ENCODE measurements at regions not wholly inside any gene's neighbourhood (a gene's known extent, or its start where the extent isn't known, plus 50 kb on each side); places are given as distances from the start of the nearest gene placed in this dataset.
"Not testable (repeated sequence)": the region's sequence is repeated elsewhere in the genome, so short reads cannot be mapped to it uniquely, and the experiment has no call there.

GRCh38 chr16:29578898-29579297 is 72.7 kb upstream of the NPIPB12 start:
- not testable (repeated sequence) for DNase-seq (ENCODE audit: low read depth in 2 of 2)

GRCh38 chr16:29581764-29582163 is 75.6 kb upstream of the NPIPB12 start:
- DNase-seq (ENCODE audit: low read depth in 2 of 2) = not testable (repeated sequence)

GRCh38 chr16:29591919-29592318 is 71.1 kb upstream of the SPN start:
- not testable (repeated sequence) for DNase-seq (ENCODE audit: low read depth in 2 of 2)

DNA sequence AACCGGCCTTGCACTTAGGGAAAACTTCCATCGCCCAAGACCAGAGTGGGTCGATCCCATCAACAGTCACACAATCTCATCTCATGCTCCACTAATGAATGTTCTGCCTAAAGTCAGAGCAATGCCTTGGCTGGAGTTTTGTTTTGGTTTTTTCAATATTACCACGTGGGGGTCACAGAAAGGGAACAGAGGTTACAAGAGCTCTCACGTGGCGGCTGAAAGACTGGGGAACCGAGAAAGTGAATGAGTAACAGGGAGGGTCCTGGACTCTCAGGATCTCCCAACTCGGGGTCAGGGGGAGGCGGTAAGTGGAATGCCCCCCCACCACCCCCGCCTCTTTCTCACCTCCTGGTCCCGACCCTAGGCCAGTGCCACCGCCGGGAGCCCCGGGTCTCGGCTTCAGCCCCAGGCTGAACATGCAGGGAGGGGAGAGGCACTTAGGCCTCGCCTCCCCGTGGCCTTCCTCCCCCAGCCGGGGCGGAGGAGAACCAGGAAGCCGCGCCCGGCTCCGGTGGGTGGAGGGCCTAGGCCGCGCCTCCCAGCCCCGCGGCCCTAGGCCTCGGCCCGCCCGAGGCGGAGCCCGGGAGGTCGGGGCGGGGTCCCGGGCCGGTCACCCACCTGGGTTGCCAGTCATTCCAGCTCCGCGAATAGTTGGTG is 68.7 kb upstream of the SPN start:
- DNase-seq (ENCODE audit: low read depth in 2 of 2) = not testable (repeated sequence)

DNA sequence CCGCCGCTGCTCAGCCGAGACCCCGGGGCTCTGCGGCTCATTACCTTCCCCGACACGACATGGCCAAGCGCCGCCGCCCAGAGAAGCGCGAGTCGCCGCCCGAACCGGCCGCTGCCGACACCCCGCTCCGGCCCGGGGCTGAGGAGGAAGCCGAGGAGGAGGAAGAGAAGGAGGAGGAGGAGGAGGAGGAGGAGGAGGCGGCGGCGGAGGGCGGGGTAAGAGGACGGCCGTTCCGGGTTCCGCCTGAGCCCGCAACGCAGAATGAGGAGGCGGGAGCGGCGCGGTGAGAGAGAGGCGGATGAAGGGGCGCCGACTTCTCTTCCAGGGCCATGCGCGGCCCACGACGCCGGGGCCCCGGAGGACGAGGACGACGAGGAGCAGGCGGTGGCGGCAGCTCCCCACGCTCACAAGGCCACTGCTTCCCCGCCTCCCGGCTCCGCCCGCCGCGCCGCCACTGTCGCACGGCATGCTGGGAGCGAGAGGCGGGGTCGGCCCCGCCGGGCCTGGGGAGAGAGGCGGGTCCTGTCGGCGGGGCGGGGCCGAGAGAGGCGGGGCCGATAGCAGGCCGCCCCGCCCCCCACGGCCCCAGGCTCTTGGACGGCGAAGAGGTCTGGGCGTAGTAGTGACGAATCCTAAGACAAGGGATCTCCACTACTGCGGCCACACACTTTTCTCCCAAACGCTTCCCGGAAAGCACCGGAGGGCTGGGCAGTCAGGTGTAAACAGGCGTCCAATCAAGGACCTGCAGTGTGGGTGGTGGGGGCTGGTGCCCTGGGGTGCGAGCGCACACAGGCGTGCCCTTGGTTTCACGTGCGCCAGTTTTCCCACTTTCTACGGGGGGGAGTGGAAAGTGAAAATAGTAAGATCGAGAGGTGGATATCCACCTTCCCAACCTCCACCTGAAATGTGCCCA is 67.9 kb upstream of the SPN start:
- peak; percentile 78 to 82 for DNase-seq (ENCODE audit: low read depth in 2 of 2)

DNA sequence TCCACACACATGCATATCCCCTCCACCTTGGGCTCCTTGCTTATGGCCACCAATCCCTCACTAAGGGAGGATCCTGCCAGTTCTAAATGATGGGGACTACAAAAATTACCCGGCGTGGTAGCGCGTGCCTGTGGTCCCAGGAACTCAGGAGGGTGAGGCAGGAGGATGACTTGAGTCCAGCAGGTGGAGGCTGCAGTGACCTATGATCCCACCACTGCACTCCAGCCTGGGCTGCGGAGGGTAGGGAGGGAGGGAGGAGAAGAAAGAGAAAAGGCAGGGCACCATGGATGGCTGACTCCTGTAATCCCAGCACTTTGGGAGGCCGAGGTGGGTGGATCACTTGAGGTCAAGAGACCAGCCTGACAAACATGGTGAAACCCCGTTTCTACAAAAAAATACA is 66.0 kb upstream of the SPN start:
- not testable (repeated sequence) for DNase-seq (ENCODE audit: low read depth in 2 of 2)

GRCh38 chr16:29600111-29601000 is 62.7 kb upstream of the SPN start:
- DNase-seq (ENCODE audit: low read depth in 2 of 2) = not testable (repeated sequence)

DNA sequence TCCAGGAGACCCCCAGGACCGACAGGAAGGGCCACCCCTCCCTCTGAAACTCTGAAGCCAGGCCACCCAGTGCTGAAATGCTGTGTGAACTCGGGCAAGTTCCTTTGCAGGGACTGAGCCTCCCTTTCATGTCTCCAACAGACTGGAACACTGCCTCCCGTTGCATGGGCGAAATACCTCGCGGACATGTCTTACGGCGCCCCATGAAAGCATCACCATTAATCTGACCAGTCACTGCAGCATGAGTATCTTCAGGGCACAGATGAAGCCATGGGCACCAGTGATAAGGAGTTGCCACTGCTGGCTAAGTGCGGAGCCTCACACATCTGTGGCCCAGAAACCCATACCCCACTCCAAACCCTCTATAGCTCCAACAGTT is 60.8 kb upstream of the SPN start:
- not testable (repeated sequence) for DNase-seq (ENCODE audit: low read depth in 2 of 2)

DNA sequence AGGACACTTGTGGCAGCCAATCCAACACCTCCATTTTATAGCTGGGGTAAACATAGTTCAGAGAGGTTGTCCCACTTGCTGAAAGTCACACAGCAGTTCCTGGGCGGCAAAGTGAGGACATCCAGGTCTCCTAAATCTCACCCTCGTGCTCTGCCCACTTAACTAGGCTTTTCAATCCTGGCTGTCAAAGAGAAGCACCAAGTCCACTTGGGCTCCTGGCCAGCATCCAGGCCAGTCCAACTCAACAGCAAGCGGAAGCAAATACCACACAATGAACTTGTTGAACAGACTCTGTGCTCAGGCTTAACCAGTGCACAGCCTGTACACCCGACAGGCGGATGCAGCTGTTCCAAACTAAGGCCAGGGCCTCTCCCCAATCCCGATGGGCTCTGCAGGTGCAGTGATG is 60.4 kb upstream of the SPN start:
- not testable (repeated sequence) for DNase-seq (ENCODE audit: low read depth in 2 of 2)

GRCh38 chr16:29604631-29605549 is 58.2 kb upstream of the SPN start:
- DNase-seq (ENCODE audit: low read depth in 2 of 2) = not testable (repeated sequence)

GRCh38 chr16:29605593-29606205 is 57.3 kb upstream of the SPN start:
- DNase-seq (ENCODE audit: low read depth in 2 of 2) = not testable (repeated sequence)

DNA sequence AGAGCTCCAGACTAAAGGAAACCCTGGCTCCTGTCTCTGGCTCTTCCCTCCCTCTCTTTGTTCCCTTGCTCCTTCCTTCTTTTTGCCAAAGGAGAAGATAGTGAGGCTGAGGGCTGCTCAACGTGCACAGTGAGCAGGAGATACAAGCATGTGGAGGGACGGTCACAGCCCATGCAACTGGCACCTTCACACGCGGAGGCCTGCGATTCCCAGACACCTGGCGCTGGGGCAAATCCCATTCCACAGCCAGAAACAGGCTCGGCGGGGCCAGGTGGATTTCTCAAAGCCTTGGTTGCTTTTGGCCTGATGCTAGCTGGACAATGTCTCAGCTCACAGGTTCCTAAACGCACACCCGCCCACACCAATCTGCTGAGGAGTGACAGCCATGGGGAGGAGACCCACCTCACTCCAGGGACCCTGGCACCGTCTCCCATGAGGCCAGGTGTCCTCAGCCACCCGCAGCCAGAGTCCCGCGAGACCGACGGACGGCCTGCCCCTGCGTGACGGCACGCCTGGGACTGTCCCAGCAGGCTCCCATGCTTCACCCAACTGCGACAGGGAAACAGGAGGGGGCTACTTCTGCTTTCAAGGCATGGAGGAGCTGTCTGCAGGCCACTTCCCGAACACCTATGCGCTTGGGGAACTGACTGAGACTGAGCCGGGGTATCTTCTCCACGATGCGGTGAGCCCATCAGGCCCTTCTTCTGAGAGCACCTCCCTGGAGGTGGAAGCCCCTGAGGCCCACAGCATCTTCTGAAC is 56.2 kb upstream of the SPN start:
- DNase-seq (ENCODE audit: low read depth in 2 of 2) = not testable (repeated sequence)

DNA sequence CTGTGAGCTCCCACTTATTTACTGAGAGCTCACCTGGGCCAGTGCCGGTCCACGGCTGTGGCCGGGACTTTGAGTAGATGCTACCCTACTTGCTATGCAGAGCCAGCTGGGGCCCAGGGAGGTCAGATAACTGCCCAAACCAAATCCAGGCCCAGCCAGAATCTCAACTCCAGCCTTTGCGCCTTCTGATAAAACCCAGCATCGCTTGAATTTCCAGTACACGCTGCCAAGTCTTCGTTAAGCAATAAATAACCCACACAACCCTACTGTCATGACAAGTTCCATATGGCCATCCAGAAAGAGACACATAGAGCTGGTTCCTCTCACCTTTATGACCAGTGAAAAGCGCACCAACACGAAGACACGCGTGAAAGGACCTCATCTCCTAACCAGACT is 55.6 kb upstream of the SPN start:
- DNase-seq (ENCODE audit: low read depth in 2 of 2) = not testable (repeated sequence)

DNA sequence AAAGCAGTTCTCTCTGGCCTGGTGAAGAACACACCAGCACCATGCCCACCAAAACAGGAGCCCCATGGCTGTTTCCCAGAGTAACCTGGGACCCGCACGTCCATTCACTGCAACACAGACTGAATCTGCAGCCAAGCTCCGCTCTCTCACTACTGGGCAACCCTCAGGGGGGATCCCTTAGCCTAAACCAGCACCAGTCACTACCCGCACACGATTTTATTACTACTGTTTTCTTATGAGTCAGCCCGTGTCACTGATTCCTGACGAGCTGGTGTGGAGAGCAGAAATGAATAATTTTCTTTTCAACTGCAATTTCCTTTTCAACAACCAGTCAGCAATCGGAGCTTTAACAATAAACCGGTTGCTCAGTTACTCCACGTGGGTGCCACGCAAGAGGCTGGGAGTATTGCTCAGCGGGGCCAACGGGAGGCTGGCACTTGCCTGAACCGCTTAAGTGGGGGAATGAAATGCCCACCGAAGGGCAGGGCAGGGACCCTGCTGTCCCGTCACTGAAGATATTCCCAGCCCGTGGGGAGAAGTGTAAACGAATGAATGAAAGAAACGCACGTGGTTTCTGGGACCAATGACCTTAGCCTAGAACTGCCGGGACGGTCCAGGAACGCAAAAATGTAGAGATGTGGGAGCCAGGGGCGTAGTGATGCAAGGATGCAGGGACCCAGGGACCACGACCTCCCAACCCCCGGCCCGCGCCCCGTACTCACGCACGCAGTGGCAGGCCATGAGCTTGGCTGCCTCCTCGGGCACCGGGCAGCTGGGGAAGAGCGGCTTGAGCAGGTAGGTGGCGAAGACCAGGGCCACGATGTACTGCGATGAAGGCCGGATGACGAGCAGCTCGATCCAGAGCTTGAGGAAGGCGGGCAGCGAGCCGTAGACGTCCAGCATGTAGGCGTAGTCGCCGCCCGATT is 50.4 kb upstream of the SPN start:
- DNase-seq (ENCODE audit: low read depth in 2 of 2) = not testable (repeated sequence)
